A549 (cell line): ENCODE measurements at regions not wholly inside any gene's neighbourhood (a gene's known extent, or its start where the extent isn't known, plus 50 kb on each side); places are given as distances from the start of the nearest gene placed in this dataset.

Source experiments
- BHLHE40 ChIP-seq: IDR thresholded peaks from 2 replicates; pipeline ENCODE4 v1.6.1; 2012; ENCODE audit warnings: low read depth, low read length, inconsistent platforms
- CTCF ChIP-seq: fragments of >200 bp; sonication (Bioruptor Twin); formaldehyde crosslinking; IDR thresholded peaks from 3 replicates; pipeline ENCODE4 v1.5.1; 2016
- EP300 ChIP-seq, 2 experiments: fragments of >200 bp; sonication (Bioruptor Twin); formaldehyde crosslinking; IDR thresholded peaks; 2 replicates in 1 of 2; 3 replicates in 1 of 2; pipeline ENCODE4 v1.6.1; 2016 to 2017
- ESRRA ChIP-seq: fragments of 150-350 bp; IDR thresholded peaks from 2 replicates; pipeline ENCODE4 v1.6.1; 2014; ENCODE audit warnings: mild to moderate bottlenecking, low read length, borderline replicate concordance
- POLR2A ChIP-seq: IDR thresholded peaks from 2 replicates; pipeline ENCODE4 v1.6.1; 2012; ENCODE audit warnings: mild to moderate bottlenecking, low read length
- USF2 ChIP-seq: fragments of 450-650 bp; IDR thresholded peaks from 2 replicates; pipeline ENCODE4 v1.6.1; 2014; ENCODE audit warnings: antibody characterized with exemption
- ZFP36 ChIP-seq: fragments of 450-650 bp; IDR thresholded peaks from 2 replicates; pipeline ENCODE4 v1.6.1; 2014; ENCODE audit warnings: borderline replicate concordance; ENCODE audit not compliant: partially characterized antibody

GRCh38 chr2:119069781-119070180, 88.8 kb downstream of the C1QL2 start:
- TF ChIP-seq CTCF (no peak), ESRRA (no peak), EP300 (IDR thresholded peaks at IDR 0.05) (no peak), BHLHE40 (no peak), POLR2A (no peak), ZFP36 (no peak), USF2 (no peak)
